Neural progenitor cell (in vitro differentiated cells): ENCODE measurements at regions not wholly inside any gene's neighbourhood (a gene's known extent, or its start where the extent isn't known, plus 50 kb on each side); places are given as distances from the start of the nearest gene placed in this dataset.
"Not testable (repeated sequence)": the region's sequence is repeated elsewhere in the genome, so short reads cannot be mapped to it uniquely, and the experiment has no call there.

Experiments
- DNase-seq: peaks from one replicate; pipeline ENCODE4 v3.0.0-alpha.2; 2016; ENCODE audit warnings: low spot score
- H2AFZ ChIP-seq: fragments of 200-600 bp; sonication (generic); replicated peaks from 2 replicates; pipeline ENCODE4 v1.6.1; 2016; ENCODE audit warnings: antibody characterized with exemption
- H3F3A ChIP-seq: fragments of 200-600 bp; sonication (generic); 2 replicates; pipeline ENCODE4 v1.6.1; 2016; ENCODE audit warnings: antibody characterized with exemption, low read depth
- H3K27ac ChIP-seq: fragments of 200-600 bp; sonication (generic); 2 replicates; pipeline ENCODE4 v1.5.1; 2016; ENCODE audit warnings: mild to moderate bottlenecking
- H3K27me3 ChIP-seq: fragments of 200-600 bp; sonication (generic); 2 replicates; pipeline ENCODE4 v1.6.1; 2016; ENCODE audit warnings: mild to moderate bottlenecking, moderate library complexity
- H3K36me3 ChIP-seq: fragments of 200-600 bp; sonication (generic); 2 replicates; pipeline ENCODE4 v1.5.1; 2016
- H3K4me1 ChIP-seq: fragments of 200-600 bp; sonication (generic); 2 replicates; pipeline ENCODE4 v1.6.1; 2016; ENCODE audit warnings: mixed run types
- H3K4me2 ChIP-seq: fragments of 200-600 bp; sonication (generic); 2 replicates; pipeline ENCODE4 v1.6.1; 2016
- H3K4me3 ChIP-seq: fragments of 200-600 bp; sonication (generic); 2 replicates; pipeline ENCODE4 v1.5.1; 2016
- H3K79me2 ChIP-seq: fragments of 200-600 bp; sonication (generic); 2 replicates; pipeline ENCODE4 v1.6.1; 2016; ENCODE audit warnings: low read depth
- H3K9ac ChIP-seq: fragments of 200-600 bp; sonication (generic); 2 replicates; pipeline ENCODE4 v1.6.1; 2016
- H3K9me3 ChIP-seq: fragments of 200-600 bp; sonication (generic); 2 replicates; pipeline ENCODE4 v1.5.1; 2016; ENCODE audit warnings: low read depth
- H4K20me1 ChIP-seq: fragments of 200-600 bp; sonication (generic); 2 replicates; pipeline ENCODE4 v1.6.1; 2016; ENCODE audit warnings: low read depth
- H3K27ac Mint-ChIP-seq: 3 replicates; pipeline ENCODE4 v1.8.0; 2021; ENCODE audit warnings: mixed read lengths
- H3K27me3 Mint-ChIP-seq: 2 replicates; pipeline ENCODE4 v1.8.0; 2022; ENCODE audit warnings: low read depth, mild to moderate bottlenecking, inconsistent platforms, moderate library complexity, mixed read lengths; ENCODE audit not compliant: insufficient read depth
- H3K36me3 Mint-ChIP-seq: 3 replicates; pipeline ENCODE4 v1.8.0; 2021; ENCODE audit warnings: mixed read lengths
- H3K4me1 Mint-ChIP-seq: 3 replicates; pipeline ENCODE4 v1.8.0; 2021; ENCODE audit warnings: mixed read lengths
- H3K4me3 Mint-ChIP-seq: 3 replicates; pipeline ENCODE4 v1.8.0; 2021; ENCODE audit warnings: mild to moderate bottlenecking, moderate library complexity, mixed read lengths
- H3K9me3 Mint-ChIP-seq: 3 replicates; pipeline ENCODE4 v1.8.0; 2020; ENCODE audit warnings: mixed read lengths
- EZH2 ChIP-seq: fragments of 200-600 bp; sonication (generic); IDR thresholded peaks from 2 replicates; pipeline ENCODE4 v1.6.1; 2017; ENCODE audit warnings: antibody characterized with exemption, mild to moderate bottlenecking, moderate library complexity
- EZH2phosphoT487 ChIP-seq: fragments of 200-600 bp; sonication (generic); IDR thresholded peaks from 2 replicates; pipeline ENCODE4 v1.6.1; 2017; ENCODE audit warnings: antibody characterized with exemption
- TF ChIP-seq, protein P1 (sequence below): fragments of 200-600 bp; sonication (generic); IDR thresholded peaks from 2 replicates; pipeline ENCODE4 v1.5.1; 2017; ENCODE audit warnings: antibody characterized with exemption, mild to moderate bottlenecking

DNA sequence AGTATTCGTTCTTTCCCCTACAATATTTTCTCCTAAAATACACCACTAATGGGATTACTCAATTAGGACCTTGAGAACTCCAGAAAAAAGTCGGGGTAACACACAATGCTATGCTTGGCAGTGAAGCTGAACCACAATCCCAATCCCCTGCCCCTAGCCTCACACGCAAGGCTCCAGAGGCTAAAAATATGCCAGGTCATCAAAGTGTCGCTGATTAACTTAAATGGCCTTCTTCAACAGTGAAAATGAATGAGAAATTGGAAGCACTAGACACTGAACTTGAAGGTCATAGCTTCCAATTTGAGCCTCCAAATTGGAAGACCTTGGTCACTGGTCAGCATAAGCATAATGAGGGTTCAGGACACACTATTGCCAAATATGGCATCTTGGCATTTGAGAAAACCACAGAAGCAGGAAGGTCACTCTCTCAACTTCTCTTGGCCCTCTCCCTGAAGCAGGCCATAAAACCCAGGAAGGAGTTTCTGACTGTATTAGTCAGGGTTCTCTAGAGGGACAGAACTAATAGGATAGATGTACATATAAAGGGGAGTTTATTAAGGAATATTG lies 86.0 kb upstream of the SATB2 start:
- no peaks in the 10 kb centered on the region for H3K79me2 ChIP-seq
- no peak overlapping the region for H3K4me2 ChIP-seq
- Mint-ChIP-seq H3K36me3 (no peaks in the 10 kb centered on the region), H3K4me3 (no peak overlapping the region), H3K27me3 (no peaks in the 10 kb centered on the region), H3K4me1 (no peaks in the 10 kb centered on the region), H3K27ac (no peak overlapping the region), H3K9me3 (no peaks in the 10 kb centered on the region)
- no peaks in the 10 kb centered on the region for H3K4me1 ChIP-seq
- H3K9me3 ChIP-seq = no peaks in the 10 kb centered on the region
- DNase-seq = no peak
- no peak overlapping the region for H3K9ac ChIP-seq
- no peak overlapping the region for H3K4me3 ChIP-seq
- H3F3A ChIP-seq = no peaks in the 10 kb centered on the region
- H2AFZ ChIP-seq = no peak overlapping the region
- no peak overlapping the region for H3K27ac ChIP-seq
- H3K36me3 ChIP-seq = no peaks in the 10 kb centered on the region
- TF ChIP-seq, protein P1, sequence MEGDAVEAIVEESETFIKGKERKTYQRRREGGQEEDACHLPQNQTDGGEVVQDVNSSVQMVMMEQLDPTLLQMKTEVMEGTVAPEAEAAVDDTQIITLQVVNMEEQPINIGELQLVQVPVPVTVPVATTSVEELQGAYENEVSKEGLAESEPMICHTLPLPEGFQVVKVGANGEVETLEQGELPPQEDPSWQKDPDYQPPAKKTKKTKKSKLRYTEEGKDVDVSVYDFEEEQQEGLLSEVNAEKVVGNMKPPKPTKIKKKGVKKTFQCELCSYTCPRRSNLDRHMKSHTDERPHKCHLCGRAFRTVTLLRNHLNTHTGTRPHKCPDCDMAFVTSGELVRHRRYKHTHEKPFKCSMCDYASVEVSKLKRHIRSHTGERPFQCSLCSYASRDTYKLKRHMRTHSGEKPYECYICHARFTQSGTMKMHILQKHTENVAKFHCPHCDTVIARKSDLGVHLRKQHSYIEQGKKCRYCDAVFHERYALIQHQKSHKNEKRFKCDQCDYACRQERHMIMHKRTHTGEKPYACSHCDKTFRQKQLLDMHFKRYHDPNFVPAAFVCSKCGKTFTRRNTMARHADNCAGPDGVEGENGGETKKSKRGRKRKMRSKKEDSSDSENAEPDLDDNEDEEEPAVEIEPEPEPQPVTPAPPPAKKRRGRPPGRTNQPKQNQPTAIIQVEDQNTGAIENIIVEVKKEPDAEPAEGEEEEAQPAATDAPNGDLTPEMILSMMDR = no peak
- TF ChIP-seq EZH2phosphoT487 (no peak), EZH2 (no peak)
- H4K20me1 ChIP-seq = no peaks in the 10 kb centered on the region
- H3K27me3 ChIP-seq = no peaks in the 10 kb centered on the region

DNA sequence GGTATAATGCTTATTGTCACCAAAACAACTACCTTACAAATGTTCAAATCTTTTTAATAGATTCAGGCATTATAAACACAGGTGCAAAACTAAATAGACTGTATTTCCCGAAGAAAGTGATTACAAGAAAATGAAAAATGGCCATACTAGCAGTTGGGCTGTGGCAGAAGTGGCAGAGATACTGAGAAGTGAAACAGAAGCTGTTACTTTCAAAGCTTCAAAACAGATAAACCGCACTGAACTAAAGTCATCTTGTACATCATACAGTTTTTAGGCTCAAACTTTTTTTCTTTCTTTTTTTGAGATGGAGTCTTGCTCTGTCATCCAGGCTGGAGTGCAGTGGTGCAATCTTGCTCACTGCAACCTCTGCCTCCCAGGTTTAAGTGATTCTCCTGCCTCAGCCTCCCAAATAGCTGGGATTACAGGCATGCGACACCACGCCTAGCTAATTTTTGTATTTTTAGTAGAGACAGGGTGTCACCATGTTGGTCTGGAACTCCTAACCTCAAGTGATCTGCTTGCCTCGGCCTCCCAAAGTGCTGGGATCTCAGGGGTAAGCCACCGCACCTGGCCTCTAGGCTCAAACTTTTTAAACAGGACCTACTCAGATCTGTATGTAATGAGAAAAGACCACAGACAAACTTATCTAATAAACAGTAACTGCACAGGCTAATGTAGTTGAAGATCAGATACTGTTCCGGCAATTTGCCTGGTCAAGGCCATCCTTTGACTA lies 77.9 kb upstream of the SATB2 start:
- no peaks in the 10 kb centered on the region for H3K9me3 ChIP-seq
- H3K4me3 ChIP-seq = no peak overlapping the region
- no peaks in the 10 kb centered on the region for H3K36me3 ChIP-seq
- Mint-ChIP-seq H3K27me3 (no peaks in the 10 kb centered on the region), H3K4me1 (no peaks in the 10 kb centered on the region), H3K36me3 (no peaks in the 10 kb centered on the region), H3K9me3 (no peaks in the 10 kb centered on the region), H3K27ac (no peak overlapping the region), H3K4me3 (no peak overlapping the region)
- no peaks in the 10 kb centered on the region for H4K20me1 ChIP-seq
- H3K4me1 ChIP-seq = no peaks in the 10 kb centered on the region
- H3F3A ChIP-seq = no peaks in the 10 kb centered on the region
- H3K9ac ChIP-seq = no peak overlapping the region
- H2AFZ ChIP-seq = no peak overlapping the region
- DNase-seq = no peak
- H3K79me2 ChIP-seq = no peaks in the 10 kb centered on the region
- H3K27me3 ChIP-seq = no peaks in the 10 kb centered on the region
- no peak overlapping the region for H3K4me2 ChIP-seq
- H3K27ac ChIP-seq = no peak overlapping the region
- TF ChIP-seq, protein P1 = no peak
- TF ChIP-seq EZH2 (no peak), EZH2phosphoT487 (no peak)

DNA sequence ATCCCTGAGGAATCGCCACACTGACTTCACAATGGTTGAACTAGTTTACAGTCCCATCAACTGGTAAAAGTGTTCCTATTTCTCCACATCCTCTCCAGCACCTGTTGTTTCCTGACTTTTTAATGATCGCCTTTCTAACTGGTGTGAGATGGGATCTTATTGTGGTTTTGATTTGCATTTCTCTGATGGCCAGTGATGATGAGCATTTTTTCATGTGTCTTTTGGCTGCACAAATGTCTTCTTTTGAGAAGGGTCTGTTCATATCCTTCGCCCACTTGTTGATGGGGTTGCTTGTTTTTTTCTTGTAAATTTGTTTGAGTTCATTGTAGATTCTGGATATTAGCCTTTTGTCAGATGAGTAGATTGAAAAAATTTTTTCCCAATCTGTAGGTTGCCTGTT lies 76.1 kb upstream of the SATB2 start:
- H3K4me1 ChIP-seq, H3K27me3 ChIP-seq, H3K27ac ChIP-seq, H3F3A ChIP-seq, H3K36me3 Mint-ChIP-seq, DNase-seq, H3K9ac ChIP-seq, H4K20me1 ChIP-seq, H3K79me2 ChIP-seq, H3K9me3 ChIP-seq, H3K27me3 Mint-ChIP-seq, H3K4me2 ChIP-seq, H3K36me3 ChIP-seq, H3K4me1 Mint-ChIP-seq, H3K4me3 Mint-ChIP-seq, H2AFZ ChIP-seq, H3K27ac Mint-ChIP-seq, H3K4me3 ChIP-seq, H3K9me3 Mint-ChIP-seq: not testable (repeated sequence)

DNA sequence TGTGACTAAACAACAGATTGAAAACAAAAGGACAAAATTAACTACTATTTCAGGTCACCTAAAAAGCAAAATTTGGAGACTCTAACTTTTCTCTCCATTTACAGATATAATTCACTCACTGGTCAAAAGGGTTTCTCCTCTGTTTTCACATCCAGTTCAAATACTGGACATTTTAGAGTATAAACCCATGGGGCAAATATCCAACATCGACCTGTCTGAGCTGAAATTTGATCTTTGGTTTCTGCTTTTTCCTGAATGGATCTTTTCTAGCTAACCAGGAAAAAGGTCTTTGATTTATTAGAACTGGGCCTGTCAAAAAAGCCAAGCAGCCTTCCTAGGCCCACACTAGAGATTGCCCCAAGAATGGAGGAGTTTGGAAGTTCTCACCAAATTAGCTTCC lies 69.3 kb upstream of the SATB2 start:
- H3K36me3 Mint-ChIP-seq = no peaks in the 10 kb centered on the region
- H2AFZ ChIP-seq = peak overlapping the region; percentile 6
- H3K36me3 ChIP-seq = no peaks in the 10 kb centered on the region

More for the DNA sequence above, 69.3 kb upstream of the SATB2 start:
- H3K27me3 ChIP-seq = no peaks in the 10 kb centered on the region
- Mint-ChIP-seq H3K4me3 (no peak overlapping the region), H3K9me3 (no peaks in the 10 kb centered on the region), H3K4me1 (no peaks in the 10 kb centered on the region), H3K27ac (no peak overlapping the region), H3K27me3 (no peaks in the 10 kb centered on the region)
- no peaks in the 10 kb centered on the region for H4K20me1 ChIP-seq
- H3K27ac ChIP-seq = no peak overlapping the region
- no peak for TF ChIP-seq EZH2
- TF ChIP-seq EZH2phosphoT487 = no peak
- TF ChIP-seq, protein P1 = no peak
- H3K79me2 ChIP-seq = no peaks in the 10 kb centered on the region
- DNase-seq = no peak
- no peak overlapping the region for H3K9ac ChIP-seq
- H3F3A ChIP-seq = no peaks in the 10 kb centered on the region
- no peaks in the 10 kb centered on the region for H3K9me3 ChIP-seq
- no peak overlapping the region for H3K4me2 ChIP-seq
- H3K4me3 ChIP-seq = no peak overlapping the region
- no peaks in the 10 kb centered on the region for H3K4me1 ChIP-seq
